ENCODE measurements at regions not wholly inside any gene's neighbourhood (a gene's known extent, or its start where the extent isn't known, plus 50 kb on each side); places are given as distances from the start of the nearest gene placed in this dataset.

DNA sequence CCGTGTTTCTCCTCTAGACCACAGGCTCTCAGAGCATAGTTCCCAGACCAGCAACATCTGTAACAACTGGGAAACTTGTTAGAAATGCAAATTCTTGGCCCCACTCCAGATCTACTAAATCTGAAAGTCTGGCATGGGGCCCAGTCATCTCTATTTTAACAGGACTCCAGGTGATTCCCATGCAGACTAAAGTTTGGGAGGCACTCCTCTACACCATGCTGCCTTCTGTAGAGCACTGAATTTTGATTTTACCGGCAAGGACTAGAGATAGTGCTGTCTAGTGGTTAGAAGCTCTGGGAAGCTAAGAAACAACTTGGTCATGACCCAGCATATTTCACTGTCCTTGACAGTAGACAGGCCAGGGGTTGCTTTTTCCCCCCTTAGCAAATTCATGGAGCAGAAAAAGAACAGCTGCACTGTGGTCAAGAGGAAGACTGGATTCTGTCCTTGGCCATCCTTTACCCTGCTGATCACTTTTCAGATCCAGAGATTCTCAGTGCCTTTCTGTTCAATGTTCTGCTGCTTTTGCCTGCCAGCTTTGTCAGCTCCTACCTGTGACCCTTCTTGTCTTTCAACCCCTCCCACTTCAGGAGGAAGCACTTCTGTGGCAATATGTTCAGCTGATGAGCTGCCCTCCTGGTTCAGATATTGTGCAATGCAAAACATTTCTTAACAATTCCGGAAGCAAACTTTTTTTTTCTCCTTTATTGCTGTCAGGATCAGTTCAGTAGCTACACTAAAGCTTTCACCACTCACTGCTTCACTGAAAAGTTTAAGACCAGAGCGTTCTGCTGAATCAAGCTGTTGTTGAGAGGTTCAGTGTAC lies 133.8 kb upstream of the NUDT4 start:
- POLR2A ChIA-PET, result interaction anchor here (0.6 to 1.7 kb wide), 9 partner anchors 11 to 309 kb away, joined by 3 to 5 read pairs (median 3); no protein-coding TSS in a partner anchor
- Histone ChIP-seq H3K4me3 (ENCODE audit: low read depth, low read length, poor library complexity, severe bottlenecking) (no peak overlapping the region), H3K27ac (ENCODE audit: low read depth, low read length, poor library complexity, severe bottlenecking) (no peak overlapping the region), H3K4me1 (ENCODE audit: insufficient read depth, low read length, poor library complexity, severe bottlenecking) (peaks cover 9% of the 10 kb centered on the region), H3K4me2 (ENCODE audit: low read length) (no peak overlapping the region), H3K9me2 (ENCODE audit: insufficient read depth, low read length) (no peaks in the 10 kb centered on the region), H4K20me1 (ENCODE audit: insufficient read depth, low read length) (no peaks in the 10 kb centered on the region), H3K36me3 (ENCODE audit: insufficient read depth, low read length) (no peaks in the 10 kb centered on the region), H2AFZ (ENCODE audit: low read length) (no peak overlapping the region), H3K79me2 (ENCODE audit: insufficient read depth, low read depth, low read length) (no peaks in the 10 kb centered on the region), H3K9me3 (ENCODE audit: low read length) (peaks cover 7% of the 10 kb centered on the region; the same call in 1 of the 2 replicates)
- intact Hi-C loops (cut with micrococcal nuclease; ENCODE audit: unreplicated experiment), result no loop called here
- no TSS peak for BruUV-seq (replicated peaks)
- TF ChIP-seq EZH2phosphoT487 (IDR thresholded peaks at IDR 0.05; ENCODE audit: borderline replicate concordance, low read depth, low read length), result no peak
- TF ChIP-seq CTCF (conservative IDR thresholded peaks at IDR 0.05; ENCODE audit: low read length), result no peak
- CTCF ChIA-PET (ENCODE audit: unreplicated experiment), result no interaction called here
- DNase-seq (ENCODE audit: low spot score), result peak; percentile 17

DNA sequence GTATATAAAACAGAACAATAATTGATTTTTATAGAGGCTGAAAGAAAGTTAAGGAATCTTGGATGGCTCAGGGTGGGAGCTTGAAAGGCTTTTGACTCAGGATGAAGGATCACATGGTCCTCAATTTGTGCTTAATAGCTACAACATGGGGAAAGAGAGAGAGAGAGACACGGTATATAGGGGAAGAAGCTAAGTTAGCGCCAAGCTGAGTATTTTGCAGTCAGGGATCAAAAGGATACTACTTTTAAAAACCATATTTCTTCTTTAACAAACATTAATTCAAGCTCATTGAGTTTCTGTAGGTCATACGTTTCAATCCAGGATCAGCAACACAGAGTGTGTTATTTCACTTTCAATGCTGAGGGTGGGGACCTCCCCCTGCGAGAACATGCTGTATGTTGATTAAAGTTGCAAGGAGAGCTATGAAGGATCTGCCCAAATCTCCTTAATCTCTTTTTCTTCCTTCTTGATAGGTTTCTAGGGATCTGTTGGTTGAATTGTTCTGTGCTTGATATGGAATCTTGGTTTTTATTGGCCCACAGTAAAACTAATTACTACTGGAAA lies 133.1 kb upstream of the NUDT4 start:
- Histone ChIP-seq H2AFZ (ENCODE audit: low read length) (no peak overlapping the region), H3K27ac (ENCODE audit: low read depth, low read length, poor library complexity, severe bottlenecking) (no peak overlapping the region), H3K36me3 (ENCODE audit: insufficient read depth, low read length) (no peaks in the 10 kb centered on the region), H4K20me1 (ENCODE audit: insufficient read depth, low read length) (no peaks in the 10 kb centered on the region), H3K4me1 (ENCODE audit: insufficient read depth, low read length, poor library complexity, severe bottlenecking) (peaks cover 9% of the 10 kb centered on the region), H3K9me2 (ENCODE audit: insufficient read depth, low read length) (no peaks in the 10 kb centered on the region), H3K9me3 (ENCODE audit: low read length) (peaks cover 7% of the 10 kb centered on the region; the same call in 1 of the 2 replicates), H3K79me2 (ENCODE audit: insufficient read depth, low read depth, low read length) (no peaks in the 10 kb centered on the region), H3K4me2 (ENCODE audit: low read length) (no peak overlapping the region), H3K4me3 (ENCODE audit: low read depth, low read length, poor library complexity, severe bottlenecking) (no peak overlapping the region)
- TF ChIP-seq CTCF (conservative IDR thresholded peaks at IDR 0.05; ENCODE audit: low read length), result no peak
- no peak for TF ChIP-seq EZH2phosphoT487 (IDR thresholded peaks at IDR 0.05; ENCODE audit: borderline replicate concordance, low read depth, low read length)
- intact Hi-C loops (cut with micrococcal nuclease; ENCODE audit: unreplicated experiment), result loop anchor here (5.0 kb wide), 1 partner anchor 133 kb away; the partner anchor contains the start of gene NUDT4
- POLR2A ChIA-PET, result interaction anchor here (0.6 to 1.7 kb wide), 7 partner anchors 12 to 309 kb away, joined by 3 to 5 read pairs (median 3); no protein-coding TSS in a partner anchor
- no TSS peak for BruUV-seq (replicated peaks)
- DNase-seq (ENCODE audit: low spot score), result no peak
- CTCF ChIA-PET (ENCODE audit: unreplicated experiment), result no interaction called here

All from OCI-LY7 (cell line).